Choroid plexus epithelial cell (primary cell): ENCODE measurements at regions not wholly inside any gene's neighbourhood (a gene's known extent, or its start where the extent isn't known, plus 50 kb on each side); places are given as distances from the start of the nearest gene placed in this dataset.
A peak's percentile ranks its signal among the peaks of the same experiment; 100 is the strongest.

Experiments
- DNase-seq: peaks from one replicate; pipeline ENCODE4 v3.0.0-alpha.2; 2010; ENCODE audit warnings: low read depth
- H3K4me3 ChIP-seq: 2 replicates; pipeline ENCODE4 v1.5.1; 2011; ENCODE audit warnings: low read depth, mild to moderate bottlenecking, control low read depth, low read length, moderate library complexity
- CTCF ChIP-seq: conservative IDR thresholded peaks from 2 replicates; pipeline ENCODE4 v1.5.1; 2011; ENCODE audit warnings: low read depth, mild to moderate bottlenecking, control low read depth, inconsistent platforms, low read length, moderate library complexity

- TF ChIP-seq CTCF: no peak
- no peak overlapping the region for H3K4me3 ChIP-seq
- no peak for DNase-seq
These were observed 282.2 kb downstream of the TAF11L14 start for GRCh38 chr5:17916446-17916845.

GRCh38 chr5:17917465-17917864, 283.2 kb downstream of the TAF11L14 start:
- DNase-seq: no peak
- TF ChIP-seq CTCF: no peak
- H3K4me3 ChIP-seq: no peak overlapping the region

- no peak overlapping the region for H3K4me3 ChIP-seq
- DNase-seq: peak; percentile 91
- TF ChIP-seq CTCF: no peak
These were observed 284.3 kb downstream of the TAF11L14 start for GRCh38 chr5:17918373-17919104.

- no peak for DNase-seq
- TF ChIP-seq CTCF: no peak
- H3K4me3 ChIP-seq: no peak overlapping the region
These were observed 291.0 kb downstream of the TAF11L14 start for GRCh38 chr5:17925276-17925675.

- DNase-seq: no peak
- TF ChIP-seq CTCF: no peak
- no peak overlapping the region for H3K4me3 ChIP-seq
These were observed 294.3 kb downstream of the TAF11L14 start for GRCh38 chr5:17928581-17928981.

- no peak for DNase-seq
- TF ChIP-seq CTCF: no peak
- no peak overlapping the region for H3K4me3 ChIP-seq
These were observed 294.9 kb downstream of the TAF11L14 start for GRCh38 chr5:17929171-17929570.

- no peak for DNase-seq
- H3K4me3 ChIP-seq: no peak overlapping the region
- TF ChIP-seq CTCF: no peak
These were observed 296.1 kb downstream of the TAF11L14 start for GRCh38 chr5:17930346-17930745.
